ENCODE measurements at regions not wholly inside any gene's neighbourhood (a gene's known extent, or its start where the extent isn't known, plus 50 kb on each side); places are given as distances from the start of the nearest gene placed in this dataset.
"Not testable (repeated sequence)": the region's sequence is repeated elsewhere in the genome, so short reads cannot be mapped to it uniquely, and the experiment has no call there.

GRCh38 chr6:99802396-99803031 lies 191.5 kb downstream of the MCHR2 start:
- DNase-seq (ENCODE audit: low read depth), result no peak

GRCh38 chr6:99808992-99809391 lies 185.0 kb downstream of the MCHR2 start:
- no peak for DNase-seq (ENCODE audit: low read depth)

- DNase-seq (ENCODE audit: low read depth), result no peak
Measured at GRCh38 chr6:99810295-99810694, 183.7 kb downstream of the MCHR2 start.

- no peak for DNase-seq (ENCODE audit: low read depth)
Measured at GRCh38 chr6:99810942-99811620, 182.9 kb downstream of the MCHR2 start.

GRCh38 chr6:99811636-99812035 lies 182.4 kb downstream of the MCHR2 start:
- DNase-seq (ENCODE audit: low read depth), result no peak

GRCh38 chr6:99813565-99813964 lies 180.5 kb downstream of the MCHR2 start:
- DNase-seq (ENCODE audit: low read depth), result no peak

- no peak for DNase-seq (ENCODE audit: low read depth)
Measured at GRCh38 chr6:99814230-99814928, 179.6 kb downstream of the MCHR2 start.

GRCh38 chr6:99816795-99817194 lies 177.2 kb downstream of the MCHR2 start:
- no peak for DNase-seq (ENCODE audit: low read depth)

GRCh38 chr6:99818161-99818560 lies 175.9 kb downstream of the MCHR2 start:
- DNase-seq (ENCODE audit: low read depth), result no peak

GRCh38 chr6:99819853-99820252 lies 174.2 kb downstream of the MCHR2 start:
- no peak for DNase-seq (ENCODE audit: low read depth)

- DNase-seq (ENCODE audit: low read depth), result no peak
Measured at GRCh38 chr6:99821164-99821563, 172.9 kb downstream of the MCHR2 start.

GRCh38 chr6:99822741-99823512 lies 171.1 kb downstream of the MCHR2 start:
- DNase-seq (ENCODE audit: low read depth), result no peak

- not testable (repeated sequence) for DNase-seq (ENCODE audit: low read depth)
Measured at GRCh38 chr6:99823513-99824235, 170.3 kb downstream of the MCHR2 start.

GRCh38 chr6:99833034-99833433 lies 161.0 kb downstream of the MCHR2 start:
- DNase-seq (ENCODE audit: low read depth), result no peak

GRCh38 chr6:99836471-99836870 lies 157.6 kb downstream of the MCHR2 start:
- no peak for DNase-seq (ENCODE audit: low read depth)

- no peak for DNase-seq (ENCODE audit: low read depth)
Measured at GRCh38 chr6:99838607-99839006, 155.4 kb downstream of the MCHR2 start.

- DNase-seq (ENCODE audit: low read depth), result no peak
Measured at GRCh38 chr6:99841297-99841696, 152.7 kb downstream of the MCHR2 start.

- no peak for DNase-seq (ENCODE audit: low read depth)
Measured at GRCh38 chr6:99846006-99846405, 148.0 kb downstream of the MCHR2 start.

GRCh38 chr6:99850841-99851240 lies 143.2 kb downstream of the MCHR2 start:
- DNase-seq (ENCODE audit: low read depth), result no peak

GRCh38 chr6:99852031-99852430 lies 142.0 kb downstream of the MCHR2 start:
- DNase-seq (ENCODE audit: low read depth), result no peak

GRCh38 chr6:99867026-99867425 lies 127.0 kb downstream of the MCHR2 start:
- DNase-seq (ENCODE audit: low read depth), result no peak
